GM13976 (cell line): ENCODE measurements at regions not wholly inside any gene's neighbourhood (a gene's known extent, or its start where the extent isn't known, plus 50 kb on each side); places are given as distances from the start of the nearest gene placed in this dataset.

Experiments used
- DNase-seq: peaks from one replicate; pipeline ENCODE4 v3.0.0; 2012; ENCODE audit warnings: low spot score
- in situ Hi-C: fragments of 300-500 bp; cut with MboI; formaldehyde crosslinking; loops from one replicate; pipeline ENCODE4 v1.12.0; 2022; ENCODE audit warnings: low sequenced_read_pairs, mixed read lengths, inconsistent platforms; ENCODE audit not compliant: unreplicated experiment
- TF ChIP-seq, protein P1 (sequence below): IDR thresholded peaks from 2 replicates; pipeline ENCODE4 v1.5.1; 2012; ENCODE audit warnings: borderline replicate concordance, mild to moderate bottlenecking; ENCODE audit not compliant: insufficient read depth; ENCODE audit errors: extremely low read depth, missing control alignments, control extremely low read depth

GRCh38 chr7:79868010-79868409 is 266.6 kb upstream of the GNAI1 start:
- TF ChIP-seq, protein P1, sequence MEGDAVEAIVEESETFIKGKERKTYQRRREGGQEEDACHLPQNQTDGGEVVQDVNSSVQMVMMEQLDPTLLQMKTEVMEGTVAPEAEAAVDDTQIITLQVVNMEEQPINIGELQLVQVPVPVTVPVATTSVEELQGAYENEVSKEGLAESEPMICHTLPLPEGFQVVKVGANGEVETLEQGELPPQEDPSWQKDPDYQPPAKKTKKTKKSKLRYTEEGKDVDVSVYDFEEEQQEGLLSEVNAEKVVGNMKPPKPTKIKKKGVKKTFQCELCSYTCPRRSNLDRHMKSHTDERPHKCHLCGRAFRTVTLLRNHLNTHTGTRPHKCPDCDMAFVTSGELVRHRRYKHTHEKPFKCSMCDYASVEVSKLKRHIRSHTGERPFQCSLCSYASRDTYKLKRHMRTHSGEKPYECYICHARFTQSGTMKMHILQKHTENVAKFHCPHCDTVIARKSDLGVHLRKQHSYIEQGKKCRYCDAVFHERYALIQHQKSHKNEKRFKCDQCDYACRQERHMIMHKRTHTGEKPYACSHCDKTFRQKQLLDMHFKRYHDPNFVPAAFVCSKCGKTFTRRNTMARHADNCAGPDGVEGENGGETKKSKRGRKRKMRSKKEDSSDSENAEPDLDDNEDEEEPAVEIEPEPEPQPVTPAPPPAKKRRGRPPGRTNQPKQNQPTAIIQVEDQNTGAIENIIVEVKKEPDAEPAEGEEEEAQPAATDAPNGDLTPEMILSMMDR, result no peak
- DNase-seq, result no peak
- in situ Hi-C loops, result no loop called here

- TF ChIP-seq, protein P1, result no peak
- DNase-seq, result no peak
- in situ Hi-C loops, result no loop called here
These were observed 272.0 kb upstream of the GNAI1 start for GRCh38 chr7:79862447-79863210.

DNA sequence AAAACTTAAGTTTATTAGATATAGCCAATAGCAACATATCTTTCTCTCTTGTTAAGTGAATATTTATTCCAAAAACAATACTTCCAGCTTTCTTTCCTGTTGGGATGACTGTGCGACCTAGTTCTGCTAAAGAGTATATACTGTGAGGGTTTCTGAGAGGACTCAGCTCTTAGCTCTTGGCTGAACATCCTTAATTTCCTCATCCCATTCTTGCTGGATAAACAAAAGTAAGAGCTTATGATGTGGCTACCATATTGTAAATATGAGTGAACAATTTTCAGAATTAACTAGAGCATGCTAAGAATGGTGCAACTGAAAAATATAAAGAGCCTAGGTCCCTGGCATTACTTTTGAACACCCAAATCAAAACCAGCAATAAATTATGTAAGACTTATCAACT is 279.5 kb upstream of the GNAI1 start:
- TF ChIP-seq, protein P1, result no peak
- DNase-seq, result no peak
- in situ Hi-C loops, result no loop called here

GRCh38 chr7:79854621-79855020 is 280.0 kb upstream of the GNAI1 start:
- TF ChIP-seq, protein P1, result no peak
- no peak for DNase-seq
- in situ Hi-C loops, result no loop called here

DNA sequence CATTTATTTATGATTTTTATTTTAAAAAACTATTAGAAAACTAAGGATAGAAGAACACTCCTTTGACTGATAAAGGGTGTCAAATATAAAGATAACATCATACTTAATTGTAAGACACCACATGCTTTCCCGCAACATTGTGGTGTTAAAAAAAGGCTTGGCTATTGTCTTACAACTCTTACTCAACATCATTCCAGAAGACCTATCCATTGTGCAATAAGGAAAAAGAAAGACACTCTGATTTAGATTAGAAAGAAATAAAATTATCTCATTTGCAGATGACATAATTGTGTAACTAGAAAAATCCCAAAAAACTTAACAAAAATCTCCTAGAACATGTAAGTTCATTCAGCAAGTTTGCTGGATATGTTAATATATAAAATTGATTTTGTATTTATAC is 296.7 kb upstream of the GNAI1 start:
- in situ Hi-C loops, result no loop called here
- DNase-seq, result no peak
- TF ChIP-seq, protein P1, result no peak

- no peak for DNase-seq
- in situ Hi-C loops, result no loop called here
- TF ChIP-seq, protein P1, result no peak
These were observed 301.0 kb upstream of the GNAI1 start for GRCh38 chr7:79833616-79834015.
